ENCODE measurements at regions not wholly inside any gene's neighbourhood (a gene's known extent, or its start where the extent isn't known, plus 50 kb on each side); places are given as distances from the start of the nearest gene placed in this dataset.
A peak's percentile ranks its signal among the peaks of the same experiment; 100 is the strongest.

DNA sequence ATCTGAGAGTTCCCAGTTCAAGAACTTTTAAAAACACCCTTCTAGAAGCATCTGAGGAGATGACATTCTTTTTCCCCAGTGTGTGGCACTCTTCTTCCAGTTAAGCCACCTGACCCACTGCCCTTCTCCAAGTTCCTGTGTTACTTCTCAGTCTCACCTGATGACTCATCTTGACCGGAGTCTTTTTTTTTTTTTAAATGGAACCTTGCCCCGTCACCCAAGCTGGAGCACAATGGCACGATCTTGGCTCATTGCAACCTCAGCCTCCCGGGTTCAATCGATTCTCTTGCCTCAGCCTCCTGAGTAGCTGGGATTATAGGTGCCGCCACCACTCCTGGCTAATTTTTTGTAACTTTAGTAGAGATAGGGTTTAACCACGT, 224.1 kb upstream of the DAB2 start:
- Histone ChIP-seq H3K27ac (ENCODE audit: low read length) (no peak overlapping the region), H3K9me3 (replicated peaks; ENCODE audit: insufficient read depth, low read length) (no peaks in the 10 kb centered on the region), H3K79me2 (ENCODE audit: low read length) (no peaks in the 10 kb centered on the region), H3K4me1 (ENCODE audit: low read length) (no peaks in the 10 kb centered on the region), H3K27me3 (replicated peaks; ENCODE audit: insufficient read depth, low read length) (peaks cover 9% of the 10 kb centered on the region), H3K4me2 (ENCODE audit: low read depth, low read length) (no peak overlapping the region), H3K36me3 (replicated peaks; ENCODE audit: insufficient read depth, low read length) (no peaks in the 10 kb centered on the region), H2AFZ (ENCODE audit: low read length) (no peak overlapping the region), H4K20me1 (ENCODE audit: insufficient read depth, low read length) (no peaks in the 10 kb centered on the region), H3K4me3 (ENCODE audit: low read length) (no peak overlapping the region), H3K9me2 (replicated peaks; ENCODE audit: insufficient read depth, low read length) (no peaks in the 10 kb centered on the region), H3F3A (ENCODE audit: insufficient read depth, low read length) (no peaks in the 10 kb centered on the region), H3K9ac (ENCODE audit: low read length) (no peak overlapping the region)
- TF ChIP-seq EZH2phosphoT487 (IDR thresholded peaks at IDR 0.05; ENCODE audit: low read length), result no peak
- TF ChIP-seq, protein P1, sequence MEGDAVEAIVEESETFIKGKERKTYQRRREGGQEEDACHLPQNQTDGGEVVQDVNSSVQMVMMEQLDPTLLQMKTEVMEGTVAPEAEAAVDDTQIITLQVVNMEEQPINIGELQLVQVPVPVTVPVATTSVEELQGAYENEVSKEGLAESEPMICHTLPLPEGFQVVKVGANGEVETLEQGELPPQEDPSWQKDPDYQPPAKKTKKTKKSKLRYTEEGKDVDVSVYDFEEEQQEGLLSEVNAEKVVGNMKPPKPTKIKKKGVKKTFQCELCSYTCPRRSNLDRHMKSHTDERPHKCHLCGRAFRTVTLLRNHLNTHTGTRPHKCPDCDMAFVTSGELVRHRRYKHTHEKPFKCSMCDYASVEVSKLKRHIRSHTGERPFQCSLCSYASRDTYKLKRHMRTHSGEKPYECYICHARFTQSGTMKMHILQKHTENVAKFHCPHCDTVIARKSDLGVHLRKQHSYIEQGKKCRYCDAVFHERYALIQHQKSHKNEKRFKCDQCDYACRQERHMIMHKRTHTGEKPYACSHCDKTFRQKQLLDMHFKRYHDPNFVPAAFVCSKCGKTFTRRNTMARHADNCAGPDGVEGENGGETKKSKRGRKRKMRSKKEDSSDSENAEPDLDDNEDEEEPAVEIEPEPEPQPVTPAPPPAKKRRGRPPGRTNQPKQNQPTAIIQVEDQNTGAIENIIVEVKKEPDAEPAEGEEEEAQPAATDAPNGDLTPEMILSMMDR (IDR thresholded peaks at IDR 0.05; ENCODE audit: low read length), result peak; percentile 16; the same call in 1 of the 2 replicates
- peak; percentile 30 for DNase-seq

DNA sequence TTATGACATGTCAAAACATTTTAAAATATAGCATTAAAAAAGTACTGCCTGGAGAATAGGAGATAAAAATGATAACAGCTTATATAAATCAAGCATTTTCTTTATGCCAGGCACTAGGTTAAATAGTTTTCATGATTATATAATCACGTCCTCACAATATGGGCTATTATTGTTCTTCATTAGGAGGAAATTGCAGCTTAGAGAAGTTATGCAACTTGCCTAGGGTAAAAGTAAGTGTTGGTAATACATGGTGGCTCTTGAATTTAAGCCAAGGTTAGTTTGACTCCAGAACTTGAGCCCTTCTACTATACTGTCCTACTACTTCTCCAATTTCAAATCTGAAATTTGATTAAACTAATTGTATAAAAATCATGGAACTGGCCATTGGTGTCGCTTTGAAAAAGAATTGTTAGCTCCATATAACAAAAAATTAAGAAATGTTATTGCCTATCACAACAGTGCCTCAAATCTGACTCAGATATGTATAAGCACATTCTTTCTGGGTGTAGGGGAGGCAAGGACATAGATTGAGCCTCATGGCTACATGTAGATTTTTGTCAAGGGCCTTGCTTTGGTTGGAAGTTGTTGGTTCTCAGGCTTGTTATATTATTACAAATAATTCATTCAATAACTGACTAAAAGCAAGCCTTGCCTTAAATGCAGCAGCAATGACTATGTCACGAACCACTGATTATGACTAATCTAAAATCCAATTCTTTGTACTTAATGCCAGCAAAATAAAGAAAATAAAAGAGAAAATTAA, 223.5 kb upstream of the DAB2 start:
- Histone ChIP-seq H3K79me2 (ENCODE audit: low read length) (no peaks in the 10 kb centered on the region), H3K36me3 (replicated peaks; ENCODE audit: insufficient read depth, low read length) (no peaks in the 10 kb centered on the region), H3F3A (ENCODE audit: insufficient read depth, low read length) (no peaks in the 10 kb centered on the region), H3K9me3 (replicated peaks; ENCODE audit: insufficient read depth, low read length) (no peaks in the 10 kb centered on the region), H3K4me2 (ENCODE audit: low read depth, low read length) (no peak overlapping the region), H3K9ac (ENCODE audit: low read length) (no peak overlapping the region), H3K9me2 (replicated peaks; ENCODE audit: insufficient read depth, low read length) (no peaks in the 10 kb centered on the region), H3K27ac (ENCODE audit: low read length) (no peak overlapping the region), H3K4me3 (ENCODE audit: low read length) (no peak overlapping the region), H3K4me1 (ENCODE audit: low read length) (no peaks in the 10 kb centered on the region), H2AFZ (ENCODE audit: low read length) (no peak overlapping the region), H3K27me3 (replicated peaks; ENCODE audit: insufficient read depth, low read length) (peaks cover 5% of the 10 kb centered on the region), H4K20me1 (ENCODE audit: insufficient read depth, low read length) (no peaks in the 10 kb centered on the region)
- TF ChIP-seq EZH2phosphoT487 (IDR thresholded peaks at IDR 0.05; ENCODE audit: low read length) (no peak), EZH2 (optimal IDR thresholded peaks at IDR 0.05; ENCODE audit: low read depth, low read length) (no peak)
- TF ChIP-seq, protein P1 (IDR thresholded peaks at IDR 0.05; ENCODE audit: low read length), result no peak
- DNase-seq, result no peak

DNA sequence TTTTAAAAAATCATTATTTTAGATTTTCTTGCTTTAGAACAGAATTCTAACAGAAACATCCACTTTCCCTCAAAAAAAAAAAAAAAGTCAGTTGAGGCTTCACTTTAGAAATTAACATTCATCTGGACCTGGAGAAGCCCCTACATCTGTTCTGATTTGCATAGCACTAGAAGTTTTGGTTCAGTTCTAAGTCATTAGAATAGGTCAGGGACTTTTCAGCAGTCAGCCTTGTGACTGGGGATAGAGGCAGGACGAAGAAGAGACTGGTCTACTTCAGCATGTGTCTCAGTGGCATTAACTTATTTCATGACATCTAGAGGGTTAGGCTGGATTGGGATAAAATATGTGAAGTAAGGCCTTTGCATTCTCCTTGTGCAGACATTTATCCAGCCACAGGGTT, 215.8 kb upstream of the DAB2 start:
- Histone ChIP-seq H3K27ac (ENCODE audit: low read length) (no peak overlapping the region), H3K4me2 (ENCODE audit: low read depth, low read length) (no peak overlapping the region), H3K27me3 (replicated peaks; ENCODE audit: insufficient read depth, low read length) (no peaks in the 10 kb centered on the region), H3K9me3 (replicated peaks; ENCODE audit: insufficient read depth, low read length) (no peaks in the 10 kb centered on the region), H2AFZ (ENCODE audit: low read length) (no peak overlapping the region), H3K4me3 (ENCODE audit: low read length) (no peak overlapping the region), H3K79me2 (ENCODE audit: low read length) (no peaks in the 10 kb centered on the region), H3F3A (ENCODE audit: insufficient read depth, low read length) (no peaks in the 10 kb centered on the region), H3K9ac (ENCODE audit: low read length) (no peak overlapping the region), H4K20me1 (ENCODE audit: insufficient read depth, low read length) (no peaks in the 10 kb centered on the region), H3K9me2 (replicated peaks; ENCODE audit: insufficient read depth, low read length) (no peaks in the 10 kb centered on the region), H3K4me1 (ENCODE audit: low read length) (no peaks in the 10 kb centered on the region), H3K36me3 (replicated peaks; ENCODE audit: insufficient read depth, low read length) (no peaks in the 10 kb centered on the region)
- DNase-seq, result no peak
- TF ChIP-seq, protein P1 (IDR thresholded peaks at IDR 0.05; ENCODE audit: low read length), result no peak
- TF ChIP-seq EZH2phosphoT487 (IDR thresholded peaks at IDR 0.05; ENCODE audit: low read length) (no peak), EZH2 (optimal IDR thresholded peaks at IDR 0.05; ENCODE audit: low read depth, low read length) (no peak)

Data from MM.1S (cell line).